WTC11 (cell line): ENCODE measurements at regions not wholly inside any gene's neighbourhood (a gene's known extent, or its start where the extent isn't known, plus 50 kb on each side); places are given as distances from the start of the nearest gene placed in this dataset.

Source experiments
- ATAC-seq: fragments of 200-7000 bp; cut with Tn5 transposase; 2 replicates; pipeline ENCODE4 v1.10.0; 2021; ENCODE audit warnings: mild to moderate bottlenecking, moderate library complexity
- CTCF ChIA-PET: fragments of 300-600 bp; sonication (Branson Sonifier 250); formaldehyde crosslinking; loops from one replicate; lab custom pipeline; 2021; ENCODE audit warnings: antibody characterized with exemption; lab: Charles Lee
- POLR2A ChIA-PET: fragments of 350-600 bp; sonication (Branson Sonifier 250); formaldehyde crosslinking; loops from one replicate; lab custom pipeline; 2021; ENCODE audit warnings: antibody characterized with exemption; lab: Charles Lee
- DNase-seq: peaks from one replicate; pipeline ENCODE4 v3.0.0; 2021; ENCODE audit warnings: low spot score
- H3K27ac Mint-ChIP-seq: 2 replicates; pipeline ENCODE4 v1.8.0; 2021; ENCODE audit warnings: mixed read lengths
- H3K27me3 Mint-ChIP-seq: 2 replicates; pipeline ENCODE4 v1.8.0; 2021; ENCODE audit warnings: low read depth, mild to moderate bottlenecking, moderate library complexity, mixed read lengths
- H3K36me3 Mint-ChIP-seq: 2 replicates; pipeline ENCODE4 v1.8.0; 2021; ENCODE audit warnings: mixed read lengths
- H3K4me1 Mint-ChIP-seq: 2 replicates; pipeline ENCODE4 v1.8.0; 2022; ENCODE audit warnings: mixed read lengths
- H3K4me3 Mint-ChIP-seq: 2 replicates; pipeline ENCODE4 v1.8.0; 2021; ENCODE audit warnings: mild to moderate bottlenecking, moderate library complexity, mixed read lengths
- H3K9me3 Mint-ChIP-seq: 2 replicates; pipeline ENCODE4 v1.8.0; 2021; ENCODE audit warnings: mixed read lengths
- ATF1 ChIP-seq: sonication (generic); formaldehyde crosslinking; IDR thresholded peaks from 2 replicates; pipeline ENCODE4 v1.8.1; 2023; ENCODE audit warnings: mild to moderate bottlenecking, moderate library complexity, missing genetic modification reagents
- CBFB ChIP-seq: sonication (generic); formaldehyde crosslinking; IDR thresholded peaks from 2 replicates; pipeline ENCODE4 v1.8.1; 2022; ENCODE audit warnings: mild to moderate bottlenecking, low read depth, missing genetic modification reagents
- ETV6 ChIP-seq: sonication (generic); formaldehyde crosslinking; IDR thresholded peaks from 2 replicates; pipeline ENCODE4 v1.8.1; 2022; ENCODE audit warnings: mild to moderate bottlenecking, missing genetic modification reagents
- FOXJ3 ChIP-seq: sonication (generic); formaldehyde crosslinking; IDR thresholded peaks from 2 replicates; pipeline ENCODE4 v1.9.0; 2021; ENCODE audit warnings: missing genetic modification reagents, mild to moderate bottlenecking, borderline replicate concordance
- FOXP1 ChIP-seq: sonication (generic); formaldehyde crosslinking; IDR thresholded peaks from 2 replicates; pipeline ENCODE4 v1.8.0; 2022; ENCODE audit warnings: missing genetic modification reagents, mild to moderate bottlenecking, moderate library complexity, borderline replicate concordance
- GRHL2 ChIP-seq: fragments of 250-450 bp; sonication (Bioruptor Pico); IDR thresholded peaks from 2 replicates; pipeline ENCODE4 v1.8.0; 2022; ENCODE audit warnings: mild to moderate bottlenecking, moderate library complexity; ENCODE audit not compliant: insufficient replicate concordance, severe bottlenecking
- JAZF1 ChIP-seq: fragments of 250-450 bp; sonication (Bioruptor Pico); IDR thresholded peaks from 2 replicates; pipeline ENCODE4 v1.9.0; 2021; ENCODE audit warnings: moderate library complexity, mild to moderate bottlenecking, inconsistent platforms
- MAX ChIP-seq: sonication (generic); formaldehyde crosslinking; IDR thresholded peaks from 2 replicates; pipeline ENCODE4 v1.8.0; 2022; ENCODE audit warnings: mild to moderate bottlenecking, missing genetic modification reagents
- MLX ChIP-seq: sonication (generic); formaldehyde crosslinking; IDR thresholded peaks from 2 replicates; pipeline ENCODE4 v1.8.1; 2023; ENCODE audit warnings: mild to moderate bottlenecking, missing genetic modification reagents, moderate library complexity
- NR2C2 ChIP-seq: sonication (generic); formaldehyde crosslinking; IDR thresholded peaks from 2 replicates; pipeline ENCODE4 v1.8.0; 2022; ENCODE audit warnings: mild to moderate bottlenecking, missing genetic modification reagents
- PREB ChIP-seq: sonication (generic); formaldehyde crosslinking; IDR thresholded peaks from 2 replicates; pipeline ENCODE4 v1.8.1; 2022; ENCODE audit warnings: mild to moderate bottlenecking, missing genetic modification reagents, moderate library complexity, borderline replicate concordance
- RORB ChIP-seq: fragments of 250-450 bp; sonication (Bioruptor Pico); IDR thresholded peaks from 2 replicates; pipeline ENCODE4 v1.9.0; 2021; ENCODE audit warnings: mild to moderate bottlenecking
- SP1 ChIP-seq: sonication (generic); formaldehyde crosslinking; conservative IDR thresholded peaks from 2 replicates; pipeline ENCODE4 v1.8.1; 2022; ENCODE audit warnings: missing genetic modification reagents
- TP53 ChIP-seq: sonication (generic); formaldehyde crosslinking; IDR thresholded peaks from 2 replicates; pipeline ENCODE4 v1.8.1; 2023; ENCODE audit warnings: mild to moderate bottlenecking, missing genetic modification reagents
- USF2 ChIP-seq: sonication (generic); formaldehyde crosslinking; IDR thresholded peaks from 2 replicates; pipeline ENCODE4 v1.8.1; 2023; ENCODE audit warnings: mild to moderate bottlenecking, missing genetic modification reagents, moderate library complexity
- ZBTB43 ChIP-seq: sonication (generic); formaldehyde crosslinking; IDR thresholded peaks from 2 replicates; pipeline ENCODE4 v1.8.1; 2023; ENCODE audit warnings: mild to moderate bottlenecking, missing genetic modification reagents
- ZMAT4 ChIP-seq: fragments of 250-450 bp; sonication (Bioruptor Pico); IDR thresholded peaks from 2 replicates; pipeline ENCODE4 v1.9.0; 2021; ENCODE audit warnings: mild to moderate bottlenecking
- ZNF416 ChIP-seq: fragments of 250-450 bp; sonication (Bioruptor Pico); IDR thresholded peaks from 2 replicates; pipeline ENCODE4 v1.9.0; 2021; ENCODE audit warnings: mild to moderate bottlenecking, inconsistent platforms
- ZNF532 ChIP-seq: fragments of 250-450 bp; sonication (Bioruptor Pico); IDR thresholded peaks from 2 replicates; pipeline ENCODE4 v1.9.0; 2021; ENCODE audit warnings: mild to moderate bottlenecking, borderline replicate concordance

GRCh38 chr1:189847613-189848012, 630.1 kb downstream of the BRINP3 start:
- no peak overlapping the region for H3K4me3 Mint-ChIP-seq
- no peaks in the 10 kb centered on the region for H3K36me3 Mint-ChIP-seq
- peaks cover 16% of the 10 kb centered on the region for H3K27me3 Mint-ChIP-seq
- H3K9me3 Mint-ChIP-seq, result no peaks in the 10 kb centered on the region
- CTCF ChIA-PET, result no interaction called here
- H3K4me1 Mint-ChIP-seq, result peaks cover 5% of the 10 kb centered on the region; the same call in 1 of the 2 replicates
- no peak for TF ChIP-seq MAX (CRISPR knock-in tag)
- TF ChIP-seq PREB, result no peak
- TF ChIP-seq GRHL2 (CRISPR knock-in tag), result no peak
- DNase-seq (no peak), ATAC-seq (no peak)
- POLR2A ChIA-PET, result no interaction called here
- no peak overlapping the region for H3K27ac Mint-ChIP-seq

GRCh38 chr1:189851806-189852367, 625.8 kb downstream of the BRINP3 start:
- TF ChIP-seq ZNF416 (CRISPR knock-in tag), result no peak
- TF ChIP-seq ETV6 (CRISPR knock-in tag), result no peak
- no peak for TF ChIP-seq TP53 (CRISPR knock-in tag)
- no peak for TF ChIP-seq USF2 (CRISPR knock-in tag)
- TF ChIP-seq RORB (CRISPR knock-in tag), result no peak
- no peak for TF ChIP-seq JAZF1 (CRISPR knock-in tag)
- no peak for TF ChIP-seq ATF1 (CRISPR knock-in tag)
- TF ChIP-seq ZNF532, result no peak
- TF ChIP-seq MLX (CRISPR knock-in tag), result no peak
- no peak for TF ChIP-seq NR2C2 (CRISPR knock-in tag)
- no peak for TF ChIP-seq FOXJ3
- no peak for TF ChIP-seq ZBTB43
- TF ChIP-seq ZMAT4 (CRISPR knock-in tag), result no peak
- no peak for TF ChIP-seq SP1 (CRISPR knock-in tag)
- no peak for TF ChIP-seq CBFB (CRISPR knock-in tag)
- TF ChIP-seq FOXP1 (CRISPR knock-in tag), result no peak
- CTCF ChIA-PET, result no interaction called here
- peaks cover 14% of the 10 kb centered on the region for H3K9me3 Mint-ChIP-seq
- peaks cover 5% of the 10 kb centered on the region; the same call in 1 of the 2 replicates for H3K4me1 Mint-ChIP-seq
- H3K27me3 Mint-ChIP-seq, result peaks cover 16% of the 10 kb centered on the region
- POLR2A ChIA-PET, result no interaction called here
- no peak overlapping the region for H3K4me3 Mint-ChIP-seq
- H3K27ac Mint-ChIP-seq, result no peak overlapping the region
- H3K36me3 Mint-ChIP-seq, result no peaks in the 10 kb centered on the region
- DNase-seq (no peak), ATAC-seq (no peak)
